CD14-positive monocyte (primary cell): ENCODE measurements at regions not wholly inside any gene's neighbourhood (a gene's known extent, or its start where the extent isn't known, plus 50 kb on each side); places are given as distances from the start of the nearest gene placed in this dataset.

Experiments used
- DNase-seq, 3 donors: peaks; one replicate each; pipeline ENCODE4 v3.0.0-alpha.2; 2011 to 2022
- H2AFZ ChIP-seq: 2 replicates; pipeline ENCODE4 v1.6.0; 2012; ENCODE audit warnings: mild to moderate bottlenecking, low read depth, low read length, inconsistent platforms; ENCODE audit not compliant: insufficient read depth, poor library complexity, severe bottlenecking
- H3K27ac ChIP-seq, 2 donors: 1 replicate in 1 of 2; 2 replicates in 1 of 2; pipeline ENCODE4 v1.5.1; 2012 to 2013; ENCODE audit warnings: low read length in 2 of 2, control low read depth in 1 of 2, inconsistent platforms in 1 of 2, low read depth in 1 of 2, mild to moderate bottlenecking in 1 of 2
- H3K27me3 ChIP-seq, 2 donors: one replicate each; pipeline versions ENCODE4 v1.6.0 to v1.6.1; 2011 to 2013; ENCODE audit warnings: low read length in 2 of 2; ENCODE audit not compliant: control insufficient read depth in 2 of 2, insufficient read depth in 2 of 2
- H3K36me3 ChIP-seq, 2 donors: replicated peaks in 1 of 2; 1 replicate in 1 of 2; 2 replicates in 1 of 2; pipeline versions ENCODE4 v1.5.1 to v1.6.1; 2012 to 2013; ENCODE audit warnings: low read length in 2 of 2, control low read depth in 1 of 2, inconsistent platforms in 1 of 2, mild to moderate bottlenecking in 1 of 2; ENCODE audit not compliant: insufficient read depth in 2 of 2, control insufficient read depth in 1 of 2
- H3K4me1 ChIP-seq, 2 donors: 1 replicate in 1 of 2; 2 replicates in 1 of 2; pipeline versions ENCODE4 v1.5.1 to v1.6.1; 2012 to 2013; ENCODE audit warnings: low read length in 2 of 2, control low read depth in 1 of 2, inconsistent platforms in 1 of 2, mild to moderate bottlenecking in 1 of 2, moderate library complexity in 1 of 2; ENCODE audit not compliant: insufficient read depth in 2 of 2, control insufficient read depth in 1 of 2
- H3K4me2 ChIP-seq: replicated peaks from 2 replicates; pipeline ENCODE3; 2012; ENCODE audit warnings: low read length, moderate library complexity, mild to moderate bottlenecking; ENCODE audit not compliant: poor library complexity, severe bottlenecking; ENCODE audit errors: extremely low read depth
- H3K4me3 ChIP-seq, 3 experiments: fragments of 200-600 bp in 1 of 3; sonication (generic) in 1 of 3; replicated peaks in 1 of 3; 1 replicate in 2 of 3; 2 replicates in 1 of 3; pipeline ENCODE4 v1.5.1; 2011 to 2013; ENCODE audit warnings: low read length in 3 of 3, mild to moderate bottlenecking in 3 of 3, control low read depth in 2 of 3, low read depth in 2 of 3, inconsistent platforms in 1 of 3, moderate library complexity in 1 of 3
- H3K79me2 ChIP-seq: 2 replicates; pipeline ENCODE4 v1.6.0; 2012; ENCODE audit warnings: mild to moderate bottlenecking, control low read depth, inconsistent platforms, low read length, moderate library complexity; ENCODE audit not compliant: insufficient read depth
- H3K9ac ChIP-seq: 2 replicates; pipeline ENCODE4 v1.6.0; 2017; ENCODE audit warnings: low read length, mild to moderate bottlenecking; ENCODE audit not compliant: insufficient read depth, poor library complexity, severe bottlenecking
- H3K9me3 ChIP-seq, 2 donors: replicated peaks in 1 of 2; 1 replicate in 1 of 2; 2 replicates in 1 of 2; pipeline versions ENCODE4 v1.5.1 to v1.6.1; 2012 to 2013; ENCODE audit warnings: low read length in 2 of 2, control low read depth in 1 of 2; ENCODE audit not compliant: control insufficient read depth in 1 of 2, insufficient read depth in 1 of 2
- H4K20me1 ChIP-seq: 2 replicates; pipeline ENCODE4 v1.6.0; 2012; ENCODE audit warnings: mild to moderate bottlenecking, low read length, control low read depth, moderate library complexity; ENCODE audit not compliant: insufficient read depth
- H3K27ac Mint-ChIP-seq, 7 donors: one replicate each; pipeline ENCODE4 v1.8.0; 2020; ENCODE audit warnings: mild to moderate bottlenecking in 7 of 7, mixed read lengths in 7 of 7, moderate library complexity in 6 of 7, inconsistent platforms in 2 of 7
- H3K27me3 Mint-ChIP-seq, 3 donors: one replicate each; pipeline ENCODE4 v1.8.0; 2021 to 2022; ENCODE audit warnings: low read depth in 3 of 3, mild to moderate bottlenecking in 3 of 3, mixed read lengths in 3 of 3, moderate library complexity in 3 of 3, inconsistent platforms in 1 of 3
- H3K36me3 Mint-ChIP-seq, 2 donors: one replicate each; pipeline ENCODE4 v1.8.0; 2020; ENCODE audit warnings: mixed read lengths in 2 of 2, inconsistent platforms in 1 of 2, mild to moderate bottlenecking in 1 of 2
- H3K4me1 Mint-ChIP-seq: one replicate; pipeline ENCODE4 v1.8.0; 2020; ENCODE audit warnings: mild to moderate bottlenecking, mixed read lengths
- H3K4me3 Mint-ChIP-seq, 2 donors: one replicate each; pipeline ENCODE4 v1.8.0; 2020; ENCODE audit warnings: mild to moderate bottlenecking in 2 of 2, mixed read lengths in 2 of 2, moderate library complexity in 1 of 2
- H3K9me3 Mint-ChIP-seq, 7 donors: one replicate each; pipeline ENCODE4 v1.8.0; 2020 to 2022; ENCODE audit warnings: mixed read lengths in 7 of 7, mild to moderate bottlenecking in 6 of 7, moderate library complexity in 6 of 7, inconsistent platforms in 2 of 7
- CTCF ChIP-seq: fragments of 200-600 bp; IDR thresholded peaks from one replicate; pipeline ENCODE4 v1.8.0; 2022; ENCODE audit warnings: antibody characterized with exemption, mild to moderate bottlenecking
- WGBS: methylation state at CpG from one replicate; pipeline ENCODE4 v1.1.5; 2013; ENCODE audit warnings: missing lambda C conversion rate; ENCODE audit not compliant: insufficient coverage; 5-methylcytosine and 5-hydroxymethylcytosine counted together
- intact Hi-C, 2 donors: fragments of 100-400 bp; cut with micrococcal nuclease; formaldehyde crosslinking; loops; one replicate each; pipeline versions ENCODE4 v1.15.0 to v1.15.1; 2023

- 100% methylated on average over 1 of the region's 1 CpG for WGBS
- H3K36me3 ChIP-seq = no peaks in the 10 kb centered on the region
- H3K27ac Mint-ChIP-seq = no peak overlapping the region
Measured at GRCh38 chr1:177526201-177526600, 355.4 kb downstream of the BRINP2 start.

GRCh38 chr1:177525176-177525575 is 354.4 kb downstream of the BRINP2 start:
- H3K9me3 ChIP-seq = no peaks in the 10 kb centered on the region
- H3K4me2 ChIP-seq = no peak overlapping the region
- no peak for TF ChIP-seq CTCF
- H3K27me3 ChIP-seq = no peaks in the 10 kb centered on the region
- H3K36me3 Mint-ChIP-seq = no peaks in the 10 kb centered on the region
- H3K4me3 Mint-ChIP-seq = no peak overlapping the region
- H3K9ac ChIP-seq = no peak overlapping the region
- 100% methylated on average over 2 of the region's 2 CpGs for WGBS
- H3K4me3 ChIP-seq = no peak overlapping the region
- no peaks in the 10 kb centered on the region for H3K4me1 ChIP-seq
- H3K9me3 Mint-ChIP-seq = peaks cover 0 to 6% (median 0%) of the 10 kb centered on the region in 7 donors
- H2AFZ ChIP-seq = no peak overlapping the region
- no peak for DNase-seq
- no peak overlapping the region for H3K27ac Mint-ChIP-seq
- H3K27me3 Mint-ChIP-seq = no peaks in the 10 kb centered on the region
- H3K4me1 Mint-ChIP-seq = no peaks in the 10 kb centered on the region
- H4K20me1 ChIP-seq = no peaks in the 10 kb centered on the region
- no peaks in the 10 kb centered on the region for H3K36me3 ChIP-seq
- intact Hi-C loops = no loop called here
- H3K27ac ChIP-seq = no peak overlapping the region
- H3K79me2 ChIP-seq = no peaks in the 10 kb centered on the region

More at GRCh38 chr1:177526201-177526600, 355.4 kb downstream of the BRINP2 start:
- TF ChIP-seq CTCF = no peak
- no peak overlapping the region for H3K4me3 Mint-ChIP-seq
- H3K4me1 ChIP-seq = no peaks in the 10 kb centered on the region
- H3K4me2 ChIP-seq = no peak overlapping the region
- no peaks in the 10 kb centered on the region for H3K9me3 ChIP-seq
- no peaks in the 10 kb centered on the region for H3K36me3 Mint-ChIP-seq
- H3K79me2 ChIP-seq = no peaks in the 10 kb centered on the region
- no peaks in the 10 kb centered on the region for H4K20me1 ChIP-seq
- H2AFZ ChIP-seq = no peak overlapping the region
- H3K27ac ChIP-seq = no peak overlapping the region
- intact Hi-C loops = no loop called here
- no peak overlapping the region for H3K9ac ChIP-seq
- DNase-seq = no peak
- H3K4me1 Mint-ChIP-seq = no peaks in the 10 kb centered on the region
- H3K9me3 Mint-ChIP-seq = peaks cover 0 to 6% (median 0%) of the 10 kb centered on the region in 7 donors
- no peaks in the 10 kb centered on the region for H3K27me3 Mint-ChIP-seq
- H3K4me3 ChIP-seq = no peak overlapping the region
- no peaks in the 10 kb centered on the region for H3K27me3 ChIP-seq
